HUES48 (cell line): ENCODE measurements at regions not wholly inside any gene's neighbourhood (a gene's known extent, or its start where the extent isn't known, plus 50 kb on each side); places are given as distances from the start of the nearest gene placed in this dataset.
"Not testable (repeated sequence)": the region's sequence is repeated elsewhere in the genome, so short reads cannot be mapped to it uniquely, and the experiment has no call there.

ENCODE experiments used
- H3K27ac ChIP-seq: one replicate; pipeline ENCODE4 v1.7.0; 2013; ENCODE audit warnings: low read depth, low read length, inconsistent platforms
- H3K27me3 ChIP-seq: 2 replicates; pipeline ENCODE4 v1.6.1; 2013; ENCODE audit warnings: mild to moderate bottlenecking, low read length; ENCODE audit not compliant: control insufficient read depth, insufficient read depth
- H3K36me3 ChIP-seq: 2 replicates; pipeline ENCODE4 v1.6.1; 2013; ENCODE audit warnings: low read length; ENCODE audit not compliant: control insufficient read depth, insufficient read depth
- H3K4me1 ChIP-seq: 2 replicates; pipeline ENCODE4 v1.6.1; 2013; ENCODE audit warnings: mild to moderate bottlenecking, low read length; ENCODE audit not compliant: control insufficient read depth, insufficient read depth
- H3K4me3 ChIP-seq: 2 replicates; pipeline ENCODE4 v1.5.1; 2013; ENCODE audit warnings: mild to moderate bottlenecking, low read depth, low read length
- H3K9ac ChIP-seq: 2 replicates; pipeline ENCODE4 v1.6.1; 2013; ENCODE audit warnings: mild to moderate bottlenecking, low read depth, low read length, moderate library complexity
- H3K9me3 ChIP-seq: 2 replicates; pipeline ENCODE4 v1.6.1; 2013; ENCODE audit warnings: low read length; ENCODE audit not compliant: control insufficient read depth, insufficient read depth

DNA sequence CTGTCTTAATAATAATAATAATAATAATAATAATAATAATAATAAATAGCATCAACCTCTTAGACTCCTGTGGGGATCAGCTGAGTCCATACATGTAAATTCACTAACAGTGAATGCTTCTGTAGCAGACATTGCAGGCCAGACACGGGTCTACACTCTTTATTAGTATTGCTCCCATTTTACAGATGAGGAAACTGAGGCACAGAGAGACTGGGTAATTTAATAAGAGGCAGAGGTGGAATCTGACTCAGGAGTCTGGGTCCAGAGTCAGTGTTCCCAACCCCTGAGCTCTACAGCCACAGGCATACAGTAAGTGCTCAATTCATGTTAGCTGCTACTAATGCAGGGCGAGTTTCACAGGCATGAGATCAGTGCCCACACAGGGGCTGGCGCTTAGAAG, 123.2 kb upstream of the MAP1LC3B2 start:
- Histone ChIP-seq H3K27ac (no peak overlapping the region), H3K27me3 (no peaks in the 10 kb centered on the region), H3K4me3 (no peak overlapping the region)

DNA sequence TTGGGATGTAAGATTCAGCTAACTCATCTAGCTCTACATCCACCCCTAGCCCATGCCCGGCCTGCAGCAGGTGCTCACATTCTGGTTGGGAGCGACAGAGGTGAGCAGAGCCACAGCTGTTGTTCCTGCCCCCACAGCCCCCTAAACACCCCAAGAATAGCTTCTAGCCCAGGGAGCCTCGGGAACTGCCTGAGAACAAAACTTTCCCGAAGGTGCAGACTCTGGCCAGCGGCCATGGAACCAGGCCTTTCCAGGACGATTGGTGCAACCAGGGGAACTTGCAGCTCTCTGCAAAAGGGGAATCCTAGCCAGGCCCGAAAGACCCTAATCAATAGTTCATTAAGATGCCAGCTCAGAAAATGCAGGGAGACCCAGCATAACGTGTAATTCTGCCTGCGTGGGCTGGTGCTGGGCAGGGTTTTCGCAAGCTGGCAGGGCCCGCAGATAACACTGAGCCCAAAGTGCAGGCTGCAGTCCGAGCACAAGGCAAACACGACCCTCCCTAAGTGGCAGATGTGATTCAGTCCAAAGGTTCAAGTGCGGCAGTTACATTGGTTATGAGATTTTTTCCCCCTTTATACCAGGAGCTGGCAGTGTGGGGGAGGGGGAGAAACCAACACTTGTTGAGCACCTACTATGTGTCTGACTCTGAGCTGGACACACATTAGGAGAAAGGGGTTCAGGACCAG, 122.5 kb upstream of the MAP1LC3B2 start:
- no peak overlapping the region for H3K27ac ChIP-seq
- H3K4me1 ChIP-seq, result peaks cover 10% of the 10 kb centered on the region
- H3K9ac ChIP-seq, result no peak overlapping the region
- no peak overlapping the region for H3K4me3 ChIP-seq
- H3K27me3 ChIP-seq, result no peaks in the 10 kb centered on the region
- H3K9me3 ChIP-seq, result no peaks in the 10 kb centered on the region
- no peaks in the 10 kb centered on the region for H3K36me3 ChIP-seq

More for the DNA sequence above, 123.2 kb upstream of the MAP1LC3B2 start:
- Histone ChIP-seq H3K9me3 (no peaks in the 10 kb centered on the region), H3K36me3 (no peaks in the 10 kb centered on the region), H3K9ac (no peak overlapping the region), H3K4me1 (peaks cover 14% of the 10 kb centered on the region)

DNA sequence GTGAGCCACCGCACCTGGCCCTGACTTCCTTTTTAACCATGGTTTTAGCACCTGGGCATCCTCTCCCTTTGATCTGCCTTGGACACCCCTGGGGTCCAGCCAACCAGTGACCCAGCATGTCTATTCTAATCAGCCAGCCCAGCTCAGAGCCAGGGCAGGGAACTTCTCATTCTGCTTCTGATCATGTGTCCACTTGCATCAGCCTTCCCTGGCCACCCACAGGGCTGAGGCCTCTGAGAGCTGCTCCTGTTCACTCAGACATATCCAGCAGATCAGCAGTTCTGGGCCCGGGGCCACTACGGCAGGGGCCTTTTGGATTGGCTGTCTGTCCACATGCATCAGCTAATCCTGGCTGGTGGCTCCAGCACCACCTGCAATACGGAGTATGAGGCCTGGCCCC, 117.9 kb upstream of the MAP1LC3B2 start:
- H3K4me3 ChIP-seq, result no peak overlapping the region
- no peaks in the 10 kb centered on the region for H3K27me3 ChIP-seq
- H3K36me3 ChIP-seq, result no peaks in the 10 kb centered on the region
- no peak overlapping the region for H3K27ac ChIP-seq
- no peaks in the 10 kb centered on the region for H3K4me1 ChIP-seq
- no peak overlapping the region for H3K9ac ChIP-seq
- no peaks in the 10 kb centered on the region for H3K9me3 ChIP-seq

DNA sequence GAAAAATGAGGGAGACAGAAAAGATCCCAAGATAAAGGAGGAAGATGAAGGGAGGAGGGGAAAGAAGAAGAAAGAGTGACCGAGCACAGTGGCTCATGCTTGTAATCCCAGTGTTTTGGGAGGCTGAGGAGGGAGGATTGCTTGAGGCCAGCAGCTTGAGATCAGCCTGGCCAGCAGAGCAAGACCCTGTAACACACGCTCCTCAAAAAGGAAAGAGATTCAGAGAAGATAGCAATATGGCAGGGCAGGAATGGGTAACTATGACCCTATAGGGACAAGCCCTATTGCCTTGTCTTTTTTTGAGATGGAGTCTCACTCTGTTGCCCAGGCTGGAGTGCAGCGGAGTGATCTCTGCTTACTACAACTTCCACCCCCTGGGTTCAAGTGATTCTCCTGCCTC, 116.9 kb upstream of the MAP1LC3B2 start:
- H3K27me3 ChIP-seq, result no peaks in the 10 kb centered on the region
- no peaks in the 10 kb centered on the region for H3K36me3 ChIP-seq
- no peaks in the 10 kb centered on the region for H3K4me1 ChIP-seq
- H3K4me3 ChIP-seq, result no peak overlapping the region
- no peak overlapping the region for H3K9ac ChIP-seq
- no peaks in the 10 kb centered on the region for H3K9me3 ChIP-seq
- H3K27ac ChIP-seq, result no peak overlapping the region

DNA sequence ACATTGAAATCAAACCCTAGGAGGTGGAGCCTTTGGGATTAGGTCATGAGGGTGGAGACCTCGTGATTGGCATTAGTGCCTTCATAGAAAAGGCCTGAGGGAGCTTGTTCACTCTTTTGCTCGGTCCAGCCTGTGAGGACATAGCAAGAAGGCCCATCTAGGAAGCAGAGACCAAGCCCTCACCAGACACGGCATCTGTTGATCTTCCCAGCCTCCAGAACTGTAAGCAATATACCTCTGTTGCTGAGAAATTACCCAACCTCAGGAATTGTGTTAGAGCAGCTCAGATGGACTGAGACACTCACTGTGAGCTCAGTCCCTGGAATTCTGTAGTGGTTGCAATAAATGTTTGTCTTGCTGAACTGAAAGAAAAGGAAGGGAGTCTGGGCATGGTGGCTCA, 116.2 kb upstream of the MAP1LC3B2 start:
- Histone ChIP-seq H3K27me3 (no peaks in the 10 kb centered on the region), H3K4me1 (no peaks in the 10 kb centered on the region), H3K36me3 (no peaks in the 10 kb centered on the region), H3K9me3 (no peaks in the 10 kb centered on the region), H3K9ac (no peak overlapping the region), H3K27ac (no peak overlapping the region), H3K4me3 (no peak overlapping the region)

DNA sequence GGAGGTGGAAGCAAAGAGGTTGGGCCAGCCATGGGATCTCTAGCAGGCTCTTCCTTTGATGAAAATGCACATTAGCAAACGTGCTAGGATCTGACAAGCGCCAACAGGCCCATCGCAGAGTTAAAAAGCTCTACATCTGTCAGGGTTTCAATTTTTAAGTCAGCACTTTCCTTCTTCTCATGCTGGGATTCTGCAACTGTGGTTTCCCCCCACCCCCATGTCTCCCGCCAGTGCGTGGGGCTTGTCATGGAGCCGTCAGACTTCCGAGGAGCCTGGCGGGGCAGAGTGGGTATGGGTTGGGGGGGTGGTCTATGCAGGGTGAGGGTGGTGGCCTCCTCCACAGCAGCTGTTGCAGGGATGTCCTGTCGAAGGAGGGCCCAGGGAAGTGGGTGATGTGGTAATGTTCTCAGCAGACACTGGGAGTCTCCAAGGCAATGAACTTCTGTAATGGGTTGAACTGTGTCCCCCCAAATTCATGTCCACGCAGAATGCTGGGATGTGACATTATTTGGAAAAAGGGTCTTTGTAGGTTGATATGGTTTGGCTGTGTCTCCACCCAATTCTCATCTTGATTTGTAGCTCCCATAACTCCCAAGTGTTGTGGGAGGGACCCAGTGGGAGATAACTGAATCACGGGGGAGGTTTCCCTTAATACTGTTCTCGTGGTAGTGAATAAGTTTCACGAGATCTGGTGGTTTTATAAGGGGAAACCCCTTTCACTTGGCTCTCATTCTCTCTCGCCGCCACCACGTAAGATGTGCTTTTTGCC, 115.2 kb upstream of the MAP1LC3B2 start:
- H3K4me3 ChIP-seq, result no peak overlapping the region
- H3K27me3 ChIP-seq, result no peaks in the 10 kb centered on the region
- H3K36me3 ChIP-seq, result no peaks in the 10 kb centered on the region
- H3K27ac ChIP-seq, result no peak overlapping the region
- H3K9me3 ChIP-seq, result no peaks in the 10 kb centered on the region
- no peaks in the 10 kb centered on the region for H3K4me1 ChIP-seq
- H3K9ac ChIP-seq, result no peak overlapping the region

DNA sequence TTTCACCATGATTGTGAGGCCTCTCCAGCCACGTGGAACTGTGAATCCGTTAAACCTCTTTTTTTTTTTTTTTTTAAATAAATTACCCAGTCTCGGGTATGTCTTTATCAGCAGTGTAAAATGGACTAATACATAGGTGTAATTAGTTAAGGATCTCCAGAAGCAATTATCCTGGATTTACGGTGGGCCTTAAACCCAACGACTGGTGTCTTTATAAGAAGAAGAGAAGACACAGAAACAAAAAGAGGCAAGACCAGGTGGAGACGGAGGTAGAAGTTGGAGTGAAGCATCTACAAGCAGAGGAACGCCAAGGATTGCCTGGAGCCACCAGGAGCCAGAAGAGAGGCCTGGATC, 114.6 kb upstream of the MAP1LC3B2 start:
- Histone ChIP-seq H3K4me3 (no peak overlapping the region), H3K27me3 (no peaks in the 10 kb centered on the region), H3K9me3 (no peaks in the 10 kb centered on the region), H3K9ac (no peak overlapping the region), H3K4me1 (no peaks in the 10 kb centered on the region), H3K36me3 (no peaks in the 10 kb centered on the region), H3K27ac (no peak overlapping the region)

DNA sequence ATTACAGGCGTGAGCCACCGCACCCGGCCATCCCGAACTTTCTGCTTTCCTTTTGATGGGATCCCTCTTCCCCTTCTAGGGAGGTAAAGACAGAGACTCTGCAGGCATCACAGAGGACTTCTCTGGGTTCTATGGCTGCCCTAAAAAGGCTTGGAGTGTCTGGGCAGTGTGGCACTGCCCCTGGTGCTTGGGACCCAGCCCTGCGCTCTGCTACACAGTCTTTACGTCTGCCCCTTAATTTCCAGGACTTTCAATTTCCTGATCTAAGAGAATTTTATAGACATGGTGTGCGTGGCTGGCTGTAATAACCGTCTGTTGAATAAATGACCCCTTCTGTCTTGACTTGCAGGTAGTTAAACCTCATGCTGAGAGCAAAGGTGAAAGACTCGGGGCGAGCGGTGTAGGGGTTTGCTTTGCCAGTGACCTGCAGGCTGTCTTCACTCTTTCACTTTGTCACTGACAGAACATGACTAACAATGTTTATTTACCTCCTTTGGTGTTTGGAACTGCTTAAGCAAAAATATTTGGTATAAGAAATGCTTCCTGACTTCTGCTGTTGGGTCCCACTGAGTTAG, 110.9 kb upstream of the MAP1LC3B2 start:
- Histone ChIP-seq H3K36me3 (no peaks in the 10 kb centered on the region), H3K9ac (no peak overlapping the region), H3K4me3 (no peak overlapping the region), H3K27ac (no peak overlapping the region), H3K9me3 (no peaks in the 10 kb centered on the region), H3K4me1 (no peaks in the 10 kb centered on the region), H3K27me3 (no peaks in the 10 kb centered on the region)

DNA sequence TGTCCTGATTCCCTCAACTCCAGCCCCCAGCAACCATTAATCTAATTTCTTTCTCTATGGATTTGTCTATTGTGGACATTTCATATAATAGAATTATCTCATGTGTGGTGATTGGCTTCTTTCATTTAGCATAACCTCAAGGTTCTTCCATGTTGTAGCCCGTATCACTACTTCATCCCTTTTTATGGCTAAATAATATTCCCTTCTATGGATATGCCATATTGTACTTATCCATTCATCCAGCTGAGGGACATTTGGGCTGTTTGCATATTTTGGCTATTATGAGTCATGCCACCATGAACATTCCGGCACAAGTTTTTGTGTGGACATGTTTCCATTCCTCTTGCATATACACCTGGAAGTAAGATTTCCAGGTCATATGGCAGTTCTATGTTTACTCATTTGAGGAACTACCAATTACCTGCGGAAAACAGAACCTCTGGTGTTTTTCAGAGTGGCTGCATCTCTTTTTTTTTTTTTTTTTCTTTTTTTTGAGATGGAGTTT, 108.7 kb upstream of the MAP1LC3B2 start:
- Histone ChIP-seq H3K27ac (no peak overlapping the region), H3K27me3 (no peaks in the 10 kb centered on the region), H3K9ac (no peak overlapping the region), H3K4me1 (peaks cover 8% of the 10 kb centered on the region), H3K36me3 (no peaks in the 10 kb centered on the region), H3K4me3 (no peak overlapping the region), H3K9me3 (no peaks in the 10 kb centered on the region)

DNA sequence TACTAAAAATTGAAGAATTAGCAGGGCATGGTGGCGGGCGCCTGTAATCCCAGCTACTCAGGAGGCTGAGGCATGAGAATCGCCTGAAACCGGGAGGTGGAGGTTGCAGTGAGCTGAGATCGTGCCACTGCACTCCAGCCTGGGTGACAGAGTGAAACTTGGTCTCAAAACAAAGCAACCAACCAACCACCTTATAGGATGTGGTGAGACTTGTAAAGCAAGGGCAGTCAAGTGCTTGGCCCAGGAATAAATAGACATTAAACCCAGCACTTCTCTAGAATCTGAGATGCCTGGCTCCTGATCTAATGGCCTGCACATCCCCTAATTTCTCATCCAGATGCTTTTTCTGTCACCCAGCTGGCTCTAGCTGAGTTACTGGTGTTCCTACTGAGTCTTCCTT, 106.2 kb upstream of the MAP1LC3B2 start:
- H3K27me3 ChIP-seq, H3K27ac ChIP-seq, H3K4me3 ChIP-seq, H3K9ac ChIP-seq, H3K36me3 ChIP-seq, H3K9me3 ChIP-seq: not testable (repeated sequence)
- peaks cover 20% of the 10 kb centered on the region for H3K4me1 ChIP-seq

DNA sequence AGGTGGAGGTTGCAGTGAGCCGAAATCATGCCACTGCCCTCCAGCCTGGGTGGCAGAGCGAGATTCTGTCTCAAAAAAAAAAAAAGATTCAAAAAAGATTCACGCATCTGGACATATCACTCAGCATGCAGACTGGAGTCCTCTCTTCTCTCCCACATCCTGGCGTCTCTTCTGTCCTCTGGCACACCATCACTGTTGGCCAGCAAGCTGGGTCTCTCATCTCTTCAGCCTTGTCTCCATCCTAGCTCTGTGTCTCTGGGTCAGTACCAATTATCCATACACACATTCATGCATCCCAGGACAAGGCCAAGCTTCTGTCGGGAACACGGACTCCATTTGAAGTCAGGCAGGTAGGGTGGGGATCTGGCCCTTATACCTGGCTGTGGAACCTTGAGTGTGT, 105.5 kb upstream of the MAP1LC3B2 start:
- no peaks in the 10 kb centered on the region for H3K9me3 ChIP-seq
- H3K36me3 ChIP-seq, result no peaks in the 10 kb centered on the region
- H3K9ac ChIP-seq, result no peak overlapping the region
- peaks cover 20% of the 10 kb centered on the region for H3K4me1 ChIP-seq
- H3K27me3 ChIP-seq, result no peaks in the 10 kb centered on the region
- H3K4me3 ChIP-seq, result no peak overlapping the region
- no peak overlapping the region for H3K27ac ChIP-seq
